ENCODE measurements at regions not wholly inside any gene's neighbourhood (a gene's known extent, or its start where the extent isn't known, plus 50 kb on each side); places are given as distances from the start of the nearest gene placed in this dataset.

GRCh38 chr14:71863766-71864165 lies 68.5 kb upstream of the RGS6 start:
- Histone ChIP-seq H3K27me3 (ENCODE audit: control insufficient read depth, insufficient read depth, low read length) (no peaks in the 10 kb centered on the region), H3K9ac (ENCODE audit: low read length in 3 of 3) (no peak overlapping the region), H3K4me3 (ENCODE audit: low read length in 3 of 3) (no peak overlapping the region), H3K4me1 (ENCODE audit: control insufficient read depth in 2 of 3, insufficient read depth in 2 of 3, low read depth in 1 of 3, low read length in 3 of 3) (no peaks in the 10 kb centered on the region), H3K9me3 (ENCODE audit: control insufficient read depth in 2 of 3, insufficient read depth in 1 of 3, low read length in 3 of 3) (no peaks in the 10 kb centered on the region), H3K36me3 (ENCODE audit: control insufficient read depth in 2 of 3, insufficient read depth in 3 of 3, low read length in 3 of 3) (no peaks in the 10 kb centered on the region), H3K27ac (ENCODE audit: low read depth in 2 of 2, low read length in 2 of 2) (no peak overlapping the region)
- FAIRE-seq (no peak), DNase-seq (no peak)
- intact Hi-C loops (cut with DNase I) = no loop called here
- TF ChIP-seq CTCF (IDR thresholded peaks at IDR 0.05; ENCODE audit: borderline replicate concordance, extremely low read depth, insufficient read depth) = no peak

All from kidney (tissue), 13 donors.